Activated CD8-positive, alpha-beta T cell treated with anti-CD3 and anti-CD28 coated beads for 36 hours (primary cell): ENCODE measurements at regions not wholly inside any gene's neighbourhood (a gene's known extent, or its start where the extent isn't known, plus 50 kb on each side); places are given as distances from the start of the nearest gene placed in this dataset.

Experiments
- ATAC-seq: fragments of 200-7000 bp; cut with Tn5 transposase; one replicate; pipeline ENCODE4 v1.10.0; 2021; ENCODE audit warnings: mild to moderate bottlenecking, moderate library complexity
- CTCF ChIA-PET: fragments of 350-600 bp; sonication (Branson Sonifier 250); formaldehyde crosslinking; loops from one replicate; lab custom pipeline; 2021; ENCODE audit warnings: antibody characterized with exemption; lab: Charles Lee
- POLR2A ChIA-PET: fragments of 350-600 bp; sonication (Branson Sonifier 250); formaldehyde crosslinking; loops from one replicate; lab custom pipeline; 2021; ENCODE audit warnings: antibody characterized with exemption; lab: Charles Lee
- DNase-seq: peaks from one replicate; pipeline ENCODE4 v3.0.0-alpha.2; 2020
- H3K27ac Mint-ChIP-seq: one replicate; pipeline ENCODE4 v1.8.0; 2021; ENCODE audit warnings: mild to moderate bottlenecking, mixed read lengths
- H3K27me3 Mint-ChIP-seq: one replicate; pipeline ENCODE4 v1.8.0; 2021; ENCODE audit warnings: mixed read lengths
- H3K36me3 Mint-ChIP-seq: one replicate; pipeline ENCODE4 v1.8.0; 2021; ENCODE audit warnings: low read depth, mixed read lengths
- H3K4me1 Mint-ChIP-seq: one replicate; pipeline ENCODE4 v1.8.0; 2021; ENCODE audit warnings: low read depth, mixed read lengths
- H3K4me3 Mint-ChIP-seq: one replicate; pipeline ENCODE4 v1.8.0; 2021; ENCODE audit warnings: mild to moderate bottlenecking, moderate library complexity, mixed read lengths
- H3K9me3 Mint-ChIP-seq: one replicate; pipeline ENCODE4 v1.8.0; 2021; ENCODE audit warnings: mixed read lengths
- intact Hi-C: fragments of 100-400 bp; cut with micrococcal nuclease; formaldehyde crosslinking; loops from one replicate; pipeline ENCODE4 v1.10.0; 2022
- TF ChIP-seq, protein P1 (sequence below): fragments of 200-600 bp; IDR thresholded peaks from one replicate; pipeline ENCODE4 v1.8.0; 2022; ENCODE audit warnings: antibody characterized with exemption, mild to moderate bottlenecking

GRCh38 chr3:188954590-188955208, 217.1 kb upstream of the TPRG1 start:
- peaks cover 40% of the 10 kb centered on the region for H3K4me1 Mint-ChIP-seq
- ChIA-PET CTCF (interaction anchor here (0.6 to 11.7 kb wide), 101 partner anchors 8 to 1236 kb away, joined by 3 to 346 read pairs (median 4); partner anchors contain the start of gene BCL6), POLR2A (interaction anchor here (0.6 to 2.6 kb wide), 5 partner anchors 10 to 1216 kb away, joined by 3 to 13 read pairs (median 4); no protein-coding TSS in a partner anchor)
- peak; percentile 56 for ATAC-seq
- intact Hi-C loops = loop anchor here (1.0 to 10.0 kb wide), 4 partner anchors 122 to 1215 kb away; no protein-coding TSS in a partner anchor
- DNase-seq = peak; percentile 78
- H3K4me3 Mint-ChIP-seq = no peak overlapping the region
- H3K27ac Mint-ChIP-seq = no peak overlapping the region
- TF ChIP-seq, protein P1, sequence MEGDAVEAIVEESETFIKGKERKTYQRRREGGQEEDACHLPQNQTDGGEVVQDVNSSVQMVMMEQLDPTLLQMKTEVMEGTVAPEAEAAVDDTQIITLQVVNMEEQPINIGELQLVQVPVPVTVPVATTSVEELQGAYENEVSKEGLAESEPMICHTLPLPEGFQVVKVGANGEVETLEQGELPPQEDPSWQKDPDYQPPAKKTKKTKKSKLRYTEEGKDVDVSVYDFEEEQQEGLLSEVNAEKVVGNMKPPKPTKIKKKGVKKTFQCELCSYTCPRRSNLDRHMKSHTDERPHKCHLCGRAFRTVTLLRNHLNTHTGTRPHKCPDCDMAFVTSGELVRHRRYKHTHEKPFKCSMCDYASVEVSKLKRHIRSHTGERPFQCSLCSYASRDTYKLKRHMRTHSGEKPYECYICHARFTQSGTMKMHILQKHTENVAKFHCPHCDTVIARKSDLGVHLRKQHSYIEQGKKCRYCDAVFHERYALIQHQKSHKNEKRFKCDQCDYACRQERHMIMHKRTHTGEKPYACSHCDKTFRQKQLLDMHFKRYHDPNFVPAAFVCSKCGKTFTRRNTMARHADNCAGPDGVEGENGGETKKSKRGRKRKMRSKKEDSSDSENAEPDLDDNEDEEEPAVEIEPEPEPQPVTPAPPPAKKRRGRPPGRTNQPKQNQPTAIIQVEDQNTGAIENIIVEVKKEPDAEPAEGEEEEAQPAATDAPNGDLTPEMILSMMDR = peak; percentile 90
- H3K27me3 Mint-ChIP-seq = no peaks in the 10 kb centered on the region
- H3K36me3 Mint-ChIP-seq = no peaks in the 10 kb centered on the region
- H3K9me3 Mint-ChIP-seq = no peaks in the 10 kb centered on the region

DNA sequence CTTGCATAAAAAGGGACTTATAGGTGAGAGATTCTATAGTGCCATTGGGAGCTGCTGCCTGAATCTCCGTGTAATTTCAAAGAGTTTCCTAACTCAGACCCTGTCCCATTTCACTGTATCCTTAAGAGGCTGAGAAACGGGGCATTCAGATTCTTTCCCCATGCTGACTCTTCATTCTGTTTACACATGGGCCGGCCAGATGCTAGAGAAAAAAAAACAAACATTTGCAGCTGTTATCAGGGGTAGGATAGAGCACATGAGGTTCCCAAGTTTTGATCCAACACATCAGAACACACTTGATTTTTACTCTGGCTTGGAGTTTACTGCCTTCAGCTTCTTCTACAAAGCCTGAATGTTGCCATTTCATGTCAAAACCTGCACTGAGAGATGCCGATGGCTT, 215.9 kb upstream of the TPRG1 start:
- POLR2A ChIA-PET = interaction anchor here (1.5 kb wide), 1 partner anchor 11 kb away, joined by 6 read pairs; no protein-coding TSS in a partner anchor
- TF ChIP-seq, protein P1 = no peak
- DNase-seq (no peak), ATAC-seq (no peak)
- H3K27me3 Mint-ChIP-seq = no peaks in the 10 kb centered on the region
- H3K27ac Mint-ChIP-seq = no peak overlapping the region
- H3K36me3 Mint-ChIP-seq = no peaks in the 10 kb centered on the region
- no peaks in the 10 kb centered on the region for H3K9me3 Mint-ChIP-seq
- CTCF ChIA-PET = interaction anchor here (0.9 to 11.7 kb wide), 28 partner anchors 9 to 1218 kb away, joined by 3 to 346 read pairs (median 8); no protein-coding TSS in a partner anchor
- intact Hi-C loops = loop anchor here (5.0 to 10.0 kb wide), 2 partner anchors 186 to 621 kb away; no protein-coding TSS in a partner anchor
- peaks cover 32% of the 10 kb centered on the region for H3K4me1 Mint-ChIP-seq
- no peak overlapping the region for H3K4me3 Mint-ChIP-seq

- CTCF ChIA-PET = interaction anchor here (0.7 to 11.7 kb wide), 18 partner anchors 8 to 1219 kb away, joined by 3 to 346 read pairs (median 4); no protein-coding TSS in a partner anchor
- POLR2A ChIA-PET = no interaction called here
- TF ChIP-seq, protein P1 = peak; percentile 76
Observed at GRCh38 chr3:188956839-188957489, 214.8 kb upstream of the TPRG1 start.

DNA sequence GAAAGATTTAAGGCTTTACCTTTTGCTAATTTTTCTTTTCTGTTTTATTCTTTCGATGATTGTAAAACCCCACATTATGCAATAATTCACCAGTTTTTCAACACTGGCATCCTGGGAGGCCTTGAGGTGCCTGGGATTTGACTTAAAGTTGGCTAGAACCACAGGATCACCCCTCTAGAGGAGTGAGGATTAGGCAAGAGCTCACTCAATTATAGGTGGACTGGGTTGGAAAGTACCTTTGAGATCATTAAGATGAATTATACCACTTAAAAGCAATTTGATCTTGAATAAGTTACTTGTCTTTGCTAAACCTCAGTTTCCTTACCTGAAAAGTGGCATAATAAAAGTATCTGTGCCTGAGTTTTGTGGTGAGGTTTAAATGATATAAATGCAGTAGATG, 212.8 kb upstream of the TPRG1 start:
- TF ChIP-seq, protein P1 = no peak
- ATAC-seq (no peak), DNase-seq (no peak)
- intact Hi-C loops = loop anchor here (5.0 to 10.0 kb wide), 2 partner anchors 183 to 624 kb away; no protein-coding TSS in a partner anchor
- H3K4me3 Mint-ChIP-seq = no peak overlapping the region
- H3K36me3 Mint-ChIP-seq = no peaks in the 10 kb centered on the region
- CTCF ChIA-PET = interaction anchor here (1.5 to 11.7 kb wide), 2 partner anchors 190 to 1221 kb away, joined by 4 to 346 read pairs; no protein-coding TSS in a partner anchor
- peaks cover 36% of the 10 kb centered on the region for H3K4me1 Mint-ChIP-seq
- no peaks in the 10 kb centered on the region for H3K9me3 Mint-ChIP-seq
- H3K27ac Mint-ChIP-seq = no peak overlapping the region
- POLR2A ChIA-PET = no interaction called here
- peaks cover 7% of the 10 kb centered on the region for H3K27me3 Mint-ChIP-seq

More at GRCh38 chr3:188956839-188957489, 214.8 kb upstream of the TPRG1 start:
- Mint-ChIP-seq H3K4me1 (peaks cover 25% of the 10 kb centered on the region), H3K4me3 (no peak overlapping the region), H3K27ac (no peak overlapping the region), H3K9me3 (no peaks in the 10 kb centered on the region), H3K27me3 (peaks cover 2% of the 10 kb centered on the region), H3K36me3 (no peaks in the 10 kb centered on the region)
- DNase-seq (no peak), ATAC-seq (peak; percentile 38)
- intact Hi-C loops = loop anchor here (5.0 to 10.0 kb wide), 2 partner anchors 185 to 622 kb away; no protein-coding TSS in a partner anchor
